Upper lobe of left lung (tissue), 4 donors: ENCODE measurements at regions not wholly inside any gene's neighbourhood (a gene's known extent, or its start where the extent isn't known, plus 50 kb on each side); places are given as distances from the start of the nearest gene placed in this dataset.

Experiments
- EP300 ChIP-seq, 4 donors: sonication (generic); formaldehyde crosslinking; IDR thresholded peaks; one replicate each; pipeline ENCODE4 v1.5.1; 2017; ENCODE audit warnings: antibody characterized with exemption in 4 of 4, control low read depth in 2 of 4
- POLR2A ChIP-seq, 4 donors: fragments of 450-650 bp; IDR thresholded peaks; one replicate each; pipeline ENCODE4 v1.5.1; 2016 to 2017; ENCODE audit warnings: antibody characterized with exemption in 4 of 4, mild to moderate bottlenecking in 2 of 4
- TF ChIP-seq, protein P1 (sequence below), 6 experiments: fragments of 450-650 bp in 4 of 6; fragments of 200-600 bp in 2 of 6; sonication (generic) in 2 of 6; IDR thresholded peaks; one replicate each; pipeline ENCODE4 v1.5.1; 2016 to 2019; ENCODE audit warnings: antibody characterized with exemption in 6 of 6

DNA sequence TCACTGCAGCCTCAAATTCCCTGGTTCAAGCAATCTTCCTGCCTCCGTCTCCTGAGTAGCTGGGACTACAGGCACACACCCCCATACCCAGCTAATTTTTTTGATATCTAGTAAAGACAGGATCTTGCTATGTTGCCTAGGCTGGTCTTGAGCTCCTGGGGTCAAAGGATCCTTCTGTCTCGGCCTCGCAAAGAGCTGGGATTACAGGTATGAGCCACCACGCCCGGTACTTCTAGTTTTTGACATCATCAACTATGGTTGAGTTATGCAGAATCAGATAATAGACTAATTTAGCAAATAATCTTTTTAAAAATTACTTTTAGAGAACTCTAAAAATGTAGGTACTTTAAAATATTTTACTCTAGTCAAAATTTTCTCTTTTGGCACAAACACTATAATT is 166.2 kb downstream of the SOX4 start:
- TF ChIP-seq POLR2A (IDR thresholded peaks at IDR 0.05) (no peak), EP300 (IDR thresholded peaks at IDR 0.05) (no peak)
- TF ChIP-seq, protein P1, sequence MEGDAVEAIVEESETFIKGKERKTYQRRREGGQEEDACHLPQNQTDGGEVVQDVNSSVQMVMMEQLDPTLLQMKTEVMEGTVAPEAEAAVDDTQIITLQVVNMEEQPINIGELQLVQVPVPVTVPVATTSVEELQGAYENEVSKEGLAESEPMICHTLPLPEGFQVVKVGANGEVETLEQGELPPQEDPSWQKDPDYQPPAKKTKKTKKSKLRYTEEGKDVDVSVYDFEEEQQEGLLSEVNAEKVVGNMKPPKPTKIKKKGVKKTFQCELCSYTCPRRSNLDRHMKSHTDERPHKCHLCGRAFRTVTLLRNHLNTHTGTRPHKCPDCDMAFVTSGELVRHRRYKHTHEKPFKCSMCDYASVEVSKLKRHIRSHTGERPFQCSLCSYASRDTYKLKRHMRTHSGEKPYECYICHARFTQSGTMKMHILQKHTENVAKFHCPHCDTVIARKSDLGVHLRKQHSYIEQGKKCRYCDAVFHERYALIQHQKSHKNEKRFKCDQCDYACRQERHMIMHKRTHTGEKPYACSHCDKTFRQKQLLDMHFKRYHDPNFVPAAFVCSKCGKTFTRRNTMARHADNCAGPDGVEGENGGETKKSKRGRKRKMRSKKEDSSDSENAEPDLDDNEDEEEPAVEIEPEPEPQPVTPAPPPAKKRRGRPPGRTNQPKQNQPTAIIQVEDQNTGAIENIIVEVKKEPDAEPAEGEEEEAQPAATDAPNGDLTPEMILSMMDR (IDR thresholded peaks at IDR 0.05): no peak
